GM21723 (cell line): ENCODE measurements at regions not wholly inside any gene's neighbourhood (a gene's known extent, or its start where the extent isn't known, plus 50 kb on each side); places are given as distances from the start of the nearest gene placed in this dataset.
A peak's percentile ranks its signal among the peaks of the same experiment; 100 is the strongest.

Experiments
- ATAC-seq: cut with Tn5 transposase; IDR thresholded peaks from one replicate; pipeline ENCODE4 v1.9.1; 2021; ENCODE audit warnings: mild to moderate bottlenecking, moderate library complexity; ENCODE audit not compliant: unreplicated experiment

- no peak for ATAC-seq
These were observed 86.8 kb upstream of the STARD13 start for GRCh38 chr13:33372251-33372919.

DNA sequence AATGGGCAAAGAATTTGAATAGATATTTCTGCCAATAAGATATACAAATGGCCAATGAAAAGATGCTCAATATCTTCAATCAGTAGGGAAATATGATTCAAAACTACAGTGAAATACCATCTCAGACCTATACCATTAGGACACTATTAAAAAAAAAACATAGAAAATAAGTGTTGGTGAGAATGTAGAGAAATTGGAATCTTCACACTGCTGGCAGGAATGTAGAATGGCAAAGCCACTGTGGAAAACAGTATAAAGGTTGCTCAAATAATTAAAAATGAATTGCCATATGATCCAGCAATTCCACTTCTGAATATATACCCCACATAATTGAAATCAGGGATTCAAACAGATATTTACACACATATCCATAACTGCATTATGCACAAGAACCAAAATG, 88.1 kb upstream of the STARD13 start:
- no peak for ATAC-seq

DNA sequence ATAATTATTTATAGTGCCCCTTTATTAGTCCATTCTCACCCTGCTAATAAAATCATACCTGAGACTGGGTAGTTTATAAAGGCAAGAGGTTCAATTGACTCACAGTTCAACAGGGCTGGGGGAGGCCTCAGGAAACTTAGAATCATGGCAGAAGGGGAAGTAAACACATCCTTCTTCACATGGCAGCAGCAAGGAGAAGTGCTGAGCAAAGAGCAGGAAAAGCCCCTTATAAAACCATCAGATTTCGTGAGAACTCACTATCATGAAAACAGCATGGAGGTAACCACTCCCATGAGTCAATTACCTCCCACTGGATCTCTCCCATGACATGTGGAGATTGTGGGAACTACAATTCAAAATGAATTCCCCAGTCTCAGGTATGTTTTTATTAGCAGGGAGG, 89.9 kb upstream of the STARD13 start:
- no peak for ATAC-seq

- ATAC-seq: no peak
These were observed 90.7 kb upstream of the STARD13 start for GRCh38 chr13:33376212-33376611.

DNA sequence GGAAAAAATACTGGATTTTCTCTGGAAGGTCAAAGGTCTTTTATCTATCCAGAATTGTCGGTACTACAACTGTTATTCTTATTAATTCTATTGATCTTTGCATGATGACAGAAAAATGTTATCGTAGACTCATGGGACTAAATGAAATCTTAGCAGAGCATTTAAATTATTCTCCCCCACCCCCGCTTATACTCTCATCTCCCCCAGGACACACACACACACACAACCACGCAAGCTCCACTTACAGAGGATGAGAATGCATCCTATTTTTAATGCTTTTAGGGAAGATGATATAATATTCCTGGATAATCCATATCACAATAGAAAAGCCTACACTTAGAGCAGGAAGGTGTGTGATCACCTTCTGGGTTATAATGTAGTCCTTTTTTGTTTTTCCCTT, 91.9 kb upstream of the STARD13 start:
- no peak for ATAC-seq

DNA sequence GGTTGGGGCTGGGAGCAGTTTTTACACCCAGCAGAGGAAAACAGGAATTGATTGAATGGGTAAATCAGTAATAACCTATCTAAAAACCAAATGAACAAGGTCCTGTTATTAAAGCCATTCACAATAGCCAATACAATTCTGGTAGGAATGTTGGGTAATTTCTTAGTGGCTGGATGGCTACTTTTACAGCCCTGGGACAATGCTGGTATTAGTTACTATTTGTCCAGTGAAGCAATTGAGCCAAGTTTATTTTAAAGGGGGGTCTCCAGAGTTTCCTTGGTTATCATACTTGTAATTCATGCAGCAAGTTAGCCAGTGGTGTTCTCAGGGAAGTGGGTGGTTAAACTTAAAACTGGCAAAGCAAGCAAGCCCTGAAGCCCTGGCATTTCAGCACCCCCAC, 92.3 kb upstream of the STARD13 start:
- ATAC-seq: no peak

GRCh38 chr13:33379608-33380007, 94.1 kb upstream of the STARD13 start:
- ATAC-seq: peak; percentile 55

GRCh38 chr13:33380487-33381079, 95.0 kb upstream of the STARD13 start:
- ATAC-seq: no peak

DNA sequence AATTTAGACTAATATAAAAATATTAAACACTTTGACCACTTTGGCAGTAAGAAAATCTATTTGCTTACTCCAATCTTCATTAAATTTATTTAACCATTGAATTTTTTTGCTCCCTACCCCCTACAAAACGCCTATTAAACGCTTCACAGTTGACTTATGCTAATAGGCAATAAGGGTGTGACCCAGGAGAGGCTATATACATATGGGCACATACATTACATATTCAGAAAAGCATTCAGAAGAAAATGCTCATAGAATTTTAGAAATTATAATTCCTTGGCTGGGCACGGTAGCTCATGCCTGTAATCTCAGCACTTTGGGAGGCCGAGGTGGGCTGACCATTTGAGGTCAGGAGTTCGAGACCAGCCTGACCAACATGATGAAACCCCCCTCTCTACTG, 95.6 kb upstream of the STARD13 start:
- ATAC-seq: no peak

GRCh38 chr13:33381906-33382305, 96.4 kb upstream of the STARD13 start:
- no peak for ATAC-seq

- ATAC-seq: no peak
These were observed 98.4 kb upstream of the STARD13 start for GRCh38 chr13:33383724-33384577.

DNA sequence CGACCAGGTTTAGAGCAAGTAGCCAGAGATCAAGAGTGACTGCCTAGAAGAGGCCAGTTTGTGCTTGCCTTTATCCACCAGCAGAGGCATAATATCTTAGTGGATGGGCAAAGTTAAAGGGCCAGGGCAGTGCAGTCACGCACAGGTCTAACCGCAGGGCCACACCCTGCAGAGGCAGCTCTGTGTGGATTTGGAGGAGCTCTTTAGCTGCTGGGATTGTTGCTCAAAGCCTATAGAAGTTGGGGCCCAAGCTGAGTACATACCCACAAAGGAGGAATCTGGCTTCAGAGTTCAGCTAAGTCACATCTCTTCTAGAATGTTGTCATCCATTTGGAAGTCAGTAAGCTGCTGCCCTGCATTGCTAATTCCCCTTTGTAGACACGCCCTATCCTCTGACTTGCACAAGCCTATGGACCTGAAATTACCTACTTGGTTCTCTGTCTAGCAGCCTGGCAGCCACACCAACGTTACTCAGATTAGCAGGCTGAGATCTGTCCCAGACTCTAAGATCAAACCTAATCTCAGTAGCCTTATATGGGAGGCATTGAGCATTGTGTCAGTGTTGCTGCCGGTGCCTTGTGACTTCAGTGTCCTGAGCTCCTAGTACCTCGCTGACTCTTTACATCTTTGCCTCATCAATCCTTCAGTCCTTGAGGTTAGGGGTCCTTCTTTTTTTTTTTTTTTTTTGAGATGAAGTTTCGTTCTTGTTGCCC, 102.9 kb upstream of the STARD13 start:
- ATAC-seq: no peak

- ATAC-seq: no peak
These were observed 107.3 kb upstream of the STARD13 start for GRCh38 chr13:33392794-33393405.

DNA sequence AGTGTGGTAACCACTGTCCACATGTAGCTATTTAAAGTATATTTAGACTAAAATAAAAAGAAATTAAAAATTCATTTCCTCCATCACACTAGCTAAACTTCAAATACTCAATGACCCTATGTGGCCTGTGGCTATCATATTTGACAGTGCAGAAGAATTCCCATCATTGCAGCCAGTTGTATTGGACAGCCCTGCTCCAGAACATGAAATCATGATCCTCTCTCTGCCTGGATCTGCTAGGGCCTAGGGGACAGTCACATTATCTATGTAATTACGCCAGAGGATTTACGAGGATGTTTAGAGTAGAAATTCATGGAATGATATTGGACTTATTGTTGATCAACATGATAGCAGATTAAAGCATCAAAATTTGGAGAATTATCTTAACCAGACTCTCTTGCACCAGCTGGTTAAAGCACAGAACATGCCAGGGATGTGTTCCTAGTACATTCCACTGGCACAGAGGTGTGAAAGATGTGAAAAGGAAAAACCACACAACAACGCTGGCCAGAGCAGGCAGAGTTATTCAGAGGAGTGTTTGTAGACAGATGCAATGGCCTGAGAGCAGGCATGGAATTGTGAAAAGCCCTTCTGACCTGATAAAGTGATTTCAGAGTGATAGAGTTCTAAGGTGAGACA, 108.9 kb upstream of the STARD13 start:
- ATAC-seq: no peak

- no peak for ATAC-seq
These were observed 115.7 kb upstream of the STARD13 start for GRCh38 chr13:33401238-33401637.

DNA sequence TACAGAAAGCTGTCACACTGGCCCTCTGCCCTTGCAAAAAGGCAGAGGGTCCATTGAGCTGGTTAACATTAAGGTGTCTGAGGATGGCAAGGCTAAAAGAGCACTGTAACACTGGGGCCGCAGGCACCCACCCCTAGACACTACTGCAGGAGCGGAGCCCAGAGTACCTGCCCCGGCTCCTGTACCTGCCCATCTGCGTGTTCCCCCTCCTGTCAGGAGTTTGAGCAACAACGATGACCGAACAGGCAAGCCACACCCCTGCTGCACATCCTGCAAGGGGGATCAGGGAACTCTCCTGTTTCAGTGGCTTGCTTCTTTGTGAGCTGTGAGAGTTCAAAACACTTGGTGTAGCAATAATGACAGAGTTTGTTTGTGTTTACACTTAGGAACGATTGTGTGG, 117.4 kb upstream of the STARD13 start:
- no peak for ATAC-seq

DNA sequence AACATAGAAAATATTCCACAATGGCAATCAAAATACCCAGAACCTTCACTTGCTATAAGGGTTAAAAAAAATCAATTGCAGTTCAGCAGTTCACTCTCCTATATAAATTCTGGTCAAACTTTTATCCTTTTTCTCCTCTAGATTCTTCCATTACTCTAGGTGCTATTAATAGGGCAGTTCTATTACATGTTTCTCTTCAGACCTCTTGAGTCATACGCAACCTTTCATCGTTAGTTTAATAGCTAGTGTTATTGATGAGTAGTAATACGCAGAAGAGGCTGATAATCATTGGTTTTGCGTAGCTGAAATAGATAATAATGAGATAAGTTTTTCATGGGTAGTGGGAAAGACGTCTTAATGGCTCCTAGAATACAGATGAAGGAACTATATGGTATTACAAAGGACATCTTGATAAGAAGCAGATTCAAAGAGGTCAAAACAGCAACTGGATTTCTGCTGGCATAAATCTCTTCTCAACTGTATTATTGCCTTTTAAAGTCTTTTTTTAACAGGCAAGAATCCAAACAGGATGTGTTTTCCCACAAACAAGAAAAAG, 118.3 kb upstream of the STARD13 start:
- ATAC-seq: no peak

- ATAC-seq: no peak
These were observed 119.8 kb upstream of the STARD13 start for GRCh38 chr13:33405371-33405770.

GRCh38 chr13:33409673-33410510, 124.3 kb upstream of the STARD13 start:
- ATAC-seq: no peak
